Lower leg skin (tissue), 3 donors: ENCODE measurements at regions not wholly inside any gene's neighbourhood (a gene's known extent, or its start where the extent isn't known, plus 50 kb on each side); places are given as distances from the start of the nearest gene placed in this dataset.

Source experiments
- POLR2A ChIP-seq, 2 donors: fragments of 450-650 bp; IDR thresholded peaks; one replicate each; pipeline ENCODE4 v1.6.1; 2016 to 2017; ENCODE audit warnings: antibody characterized with exemption in 2 of 2, mild to moderate bottlenecking in 1 of 2, moderate library complexity in 1 of 2
- TF ChIP-seq, protein P1 (sequence below), 3 donors: fragments of 450-650 bp; IDR thresholded peaks; one replicate each; pipeline ENCODE4 v1.5.1; 2016; ENCODE audit warnings: antibody characterized with exemption in 3 of 3, mild to moderate bottlenecking in 3 of 3, moderate library complexity in 2 of 3

DNA sequence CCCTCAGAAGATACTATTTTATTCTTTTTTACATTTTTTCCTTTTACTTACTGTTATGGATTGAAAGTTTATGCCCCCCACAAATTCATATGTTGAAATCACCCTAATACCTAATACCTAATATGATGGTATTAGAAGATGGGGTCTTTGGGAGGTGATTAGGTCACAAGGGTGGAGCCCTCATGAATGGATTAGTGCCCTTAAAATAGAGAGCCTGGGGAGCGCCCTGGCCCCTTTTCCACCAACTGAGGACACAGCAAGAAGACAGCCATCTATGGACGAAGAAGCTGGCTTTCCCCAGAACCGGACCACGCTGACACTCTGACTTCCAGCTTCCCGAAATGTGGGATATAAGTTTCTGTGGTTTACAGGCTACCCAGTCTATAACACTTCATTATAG lies 58.6 kb upstream of the FAT1 start:
- TF ChIP-seq, protein P1, sequence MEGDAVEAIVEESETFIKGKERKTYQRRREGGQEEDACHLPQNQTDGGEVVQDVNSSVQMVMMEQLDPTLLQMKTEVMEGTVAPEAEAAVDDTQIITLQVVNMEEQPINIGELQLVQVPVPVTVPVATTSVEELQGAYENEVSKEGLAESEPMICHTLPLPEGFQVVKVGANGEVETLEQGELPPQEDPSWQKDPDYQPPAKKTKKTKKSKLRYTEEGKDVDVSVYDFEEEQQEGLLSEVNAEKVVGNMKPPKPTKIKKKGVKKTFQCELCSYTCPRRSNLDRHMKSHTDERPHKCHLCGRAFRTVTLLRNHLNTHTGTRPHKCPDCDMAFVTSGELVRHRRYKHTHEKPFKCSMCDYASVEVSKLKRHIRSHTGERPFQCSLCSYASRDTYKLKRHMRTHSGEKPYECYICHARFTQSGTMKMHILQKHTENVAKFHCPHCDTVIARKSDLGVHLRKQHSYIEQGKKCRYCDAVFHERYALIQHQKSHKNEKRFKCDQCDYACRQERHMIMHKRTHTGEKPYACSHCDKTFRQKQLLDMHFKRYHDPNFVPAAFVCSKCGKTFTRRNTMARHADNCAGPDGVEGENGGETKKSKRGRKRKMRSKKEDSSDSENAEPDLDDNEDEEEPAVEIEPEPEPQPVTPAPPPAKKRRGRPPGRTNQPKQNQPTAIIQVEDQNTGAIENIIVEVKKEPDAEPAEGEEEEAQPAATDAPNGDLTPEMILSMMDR (IDR thresholded peaks at IDR 0.05), result no peak
- TF ChIP-seq POLR2A (IDR thresholded peaks at IDR 0.05), result no peak
